ENCODE measurements at regions not wholly inside any gene's neighbourhood (a gene's known extent, or its start where the extent isn't known, plus 50 kb on each side); places are given as distances from the start of the nearest gene placed in this dataset.

GRCh38 chr1:222465211-222466041, 82.5 kb downstream of the HHIPL2 start (continued):
- no peak for TF ChIP-seq ATF1 (CRISPR knock-in tag; IDR thresholded peaks at IDR 0.05)
- TF ChIP-seq ATF3 (CRISPR knock-in tag; conservative IDR thresholded peaks at IDR 0.05): no peak
- TF ChIP-seq STAT6 (CRISPR knock-in tag; conservative IDR thresholded peaks at IDR 0.05; ENCODE audit: low read depth): no peak
- no peak for TF ChIP-seq EMX1 (CRISPR knock-in tag; IDR thresholded peaks at IDR 0.05)
- TF ChIP-seq ZBTB43 (CRISPR knock-in tag; IDR thresholded peaks at IDR 0.05): peak; percentile 79
- TF ChIP-seq TEAD1 (CRISPR knock-in tag; IDR thresholded peaks at IDR 0.05): peak; percentile 89
- TF ChIP-seq E2F1 (CRISPR knock-in tag; IDR thresholded peaks at IDR 0.05): no peak
- no peak for TF ChIP-seq ZNF281 (CRISPR knock-in tag; IDR thresholded peaks at IDR 0.05)

- Mint-ChIP-seq H3K4me1 (peaks cover 3% of the 10 kb centered on the region), H3K36me3 (0 out of 2 replicates have a peak, but pooled peaks cover under 1% of the 10 kb centered on the region), H3K4me3 (peak overlapping the region; percentile 89), H3K27me3 (ENCODE audit: low read depth) (no peaks in the 10 kb centered on the region), H3K9me3 (peaks cover 25% of the 10 kb centered on the region), H3K27ac (peak overlapping the region; percentile 81; the same call in 1 of the 2 replicates)
- DNase-seq (ENCODE audit: low spot score) (peak; percentile 65), ATAC-seq (peak; percentile 4; the same call in 1 of the 2 replicates)
- ChIA-PET CTCF (interaction anchor here (0.6 to 3.6 kb wide), 12 partner anchors 8 to 294 kb away, joined by 3 to 40 read pairs (median 4); no protein-coding TSS in a partner anchor), POLR2A (no interaction called here)
- TF ChIP-seq ARID4B (CRISPR knock-in tag; IDR thresholded peaks at IDR 0.05; ENCODE audit: borderline replicate concordance) (no peak), ZNF425 (CRISPR knock-in tag; conservative IDR thresholded peaks at IDR 0.05) (0 out of 2 replicates have a peak, but pooled peaks have one; percentile 15), ZNF671 (CRISPR knock-in tag; IDR thresholded peaks at IDR 0.05) (no peak), NR3C1 (CRISPR knock-in tag; conservative IDR thresholded peaks at IDR 0.05; ENCODE audit: low read depth) (no peak), FOXJ3 (CRISPR knock-in tag; IDR thresholded peaks at IDR 0.05; ENCODE audit: borderline replicate concordance) (no peak), USF2 (CRISPR knock-in tag; IDR thresholded peaks at IDR 0.05) (peak; percentile 84), USF1 (CRISPR knock-in tag; IDR thresholded peaks at IDR 0.05) (peak; percentile 80)
Measured at GRCh38 chr1:222464841-222465210, 83.1 kb downstream of the HHIPL2 start.

Measured in WTC11 (cell line).